Gastrocnemius medialis (tissue), 4 donors: ENCODE measurements at regions not wholly inside any gene's neighbourhood (a gene's known extent, or its start where the extent isn't known, plus 50 kb on each side); places are given as distances from the start of the nearest gene placed in this dataset.

Source experiments
- POLR2A ChIP-seq, 2 donors: fragments of 450-650 bp; IDR thresholded peaks; one replicate each; pipeline ENCODE4 v1.6.1; 2017; ENCODE audit warnings: antibody characterized with exemption in 2 of 2, mild to moderate bottlenecking in 2 of 2, moderate library complexity in 2 of 2
- TF ChIP-seq, protein P1 (sequence below), 5 experiments: fragments of 450-650 bp in 3 of 5; fragments of 200-600 bp in 2 of 5; sonication (generic) in 2 of 5; IDR thresholded peaks in 4 of 5; conservative IDR thresholded peaks in 1 of 5; 1 replicate in 4 of 5; 2 replicates in 1 of 5; pipeline ENCODE4 v1.5.1; 2016 to 2019; ENCODE audit warnings: antibody characterized with exemption in 5 of 5, mild to moderate bottlenecking in 3 of 5, moderate library complexity in 3 of 5

DNA sequence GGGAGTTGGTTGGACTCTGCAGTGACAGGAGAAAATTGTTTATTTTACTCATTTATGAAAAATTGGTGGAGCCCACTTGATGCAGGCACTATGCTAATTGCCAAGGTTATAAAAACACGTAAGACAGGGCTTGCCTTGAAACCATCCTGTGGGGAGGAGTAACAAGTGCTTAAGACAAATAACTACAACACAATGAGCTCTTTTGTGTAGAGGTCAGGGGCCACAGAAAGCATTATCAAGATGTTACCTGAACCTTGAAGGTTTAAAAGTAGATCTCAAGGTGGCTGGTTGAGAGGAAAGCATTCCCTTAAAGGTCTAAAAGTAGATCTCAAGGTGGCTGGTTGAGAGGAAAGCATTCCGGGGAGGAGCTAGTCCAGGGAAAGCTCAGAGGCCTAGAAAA is 381.8 kb upstream of the POU3F3 start:
- TF ChIP-seq, protein P1, sequence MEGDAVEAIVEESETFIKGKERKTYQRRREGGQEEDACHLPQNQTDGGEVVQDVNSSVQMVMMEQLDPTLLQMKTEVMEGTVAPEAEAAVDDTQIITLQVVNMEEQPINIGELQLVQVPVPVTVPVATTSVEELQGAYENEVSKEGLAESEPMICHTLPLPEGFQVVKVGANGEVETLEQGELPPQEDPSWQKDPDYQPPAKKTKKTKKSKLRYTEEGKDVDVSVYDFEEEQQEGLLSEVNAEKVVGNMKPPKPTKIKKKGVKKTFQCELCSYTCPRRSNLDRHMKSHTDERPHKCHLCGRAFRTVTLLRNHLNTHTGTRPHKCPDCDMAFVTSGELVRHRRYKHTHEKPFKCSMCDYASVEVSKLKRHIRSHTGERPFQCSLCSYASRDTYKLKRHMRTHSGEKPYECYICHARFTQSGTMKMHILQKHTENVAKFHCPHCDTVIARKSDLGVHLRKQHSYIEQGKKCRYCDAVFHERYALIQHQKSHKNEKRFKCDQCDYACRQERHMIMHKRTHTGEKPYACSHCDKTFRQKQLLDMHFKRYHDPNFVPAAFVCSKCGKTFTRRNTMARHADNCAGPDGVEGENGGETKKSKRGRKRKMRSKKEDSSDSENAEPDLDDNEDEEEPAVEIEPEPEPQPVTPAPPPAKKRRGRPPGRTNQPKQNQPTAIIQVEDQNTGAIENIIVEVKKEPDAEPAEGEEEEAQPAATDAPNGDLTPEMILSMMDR (IDR thresholded peaks at IDR 0.05 in 4 of 5, conservative IDR thresholded peaks at IDR 0.05 in 1 of 5), result no peak
- no peak for TF ChIP-seq POLR2A (IDR thresholded peaks at IDR 0.05)
